Muscle of arm (tissue), 1 donor: ENCODE measurements at regions not wholly inside any gene's neighbourhood (a gene's known extent, or its start where the extent isn't known, plus 50 kb on each side); places are given as distances from the start of the nearest gene placed in this dataset.
"Not testable (repeated sequence)": the region's sequence is repeated elsewhere in the genome, so short reads cannot be mapped to it uniquely, and the experiment has no call there.

Experiments used
- DNase-seq: peaks from one replicate; pipeline ENCODE4 v3.0.0-alpha.2; 2013

GRCh38 chr2:192655916-192656315, 461.2 kb upstream of the TMEFF2 start:
- no peak for DNase-seq

GRCh38 chr2:192645811-192646598, 451.3 kb upstream of the TMEFF2 start:
- no peak for DNase-seq

GRCh38 chr2:192634557-192634956, 439.8 kb upstream of the TMEFF2 start:
- DNase-seq: no peak

GRCh38 chr2:192628017-192628416, 433.3 kb upstream of the TMEFF2 start:
- DNase-seq: no peak

- no peak for DNase-seq
Measured at GRCh38 chr2:192615105-192615504, 420.4 kb upstream of the TMEFF2 start.

GRCh38 chr2:192604295-192604694, 409.6 kb upstream of the TMEFF2 start:
- DNase-seq: no peak

GRCh38 chr2:192598649-192599048, 403.9 kb upstream of the TMEFF2 start:
- DNase-seq: not testable (repeated sequence)

- no peak for DNase-seq
Measured at GRCh38 chr2:192593561-192593960, 398.8 kb upstream of the TMEFF2 start.

- DNase-seq: no peak
Measured at GRCh38 chr2:192591617-192592016, 396.9 kb upstream of the TMEFF2 start.

- DNase-seq: peak; percentile 21
Measured at GRCh38 chr2:192585418-192585817, 390.7 kb upstream of the TMEFF2 start.

- DNase-seq: peak; percentile 53
Measured at GRCh38 chr2:192584976-192585375, 390.2 kb upstream of the TMEFF2 start.

GRCh38 chr2:192579965-192580700, 385.4 kb upstream of the TMEFF2 start:
- no peak for DNase-seq

GRCh38 chr2:192578780-192579179, 384.0 kb upstream of the TMEFF2 start:
- no peak for DNase-seq

GRCh38 chr2:192577706-192578105, 383.0 kb upstream of the TMEFF2 start:
- no peak for DNase-seq

- no peak for DNase-seq
Measured at GRCh38 chr2:192574552-192574951, 379.8 kb upstream of the TMEFF2 start.

- DNase-seq: no peak
Measured at GRCh38 chr2:192571636-192572035, 376.9 kb upstream of the TMEFF2 start.

- DNase-seq: no peak
Measured at GRCh38 chr2:192570788-192571187, 376.1 kb upstream of the TMEFF2 start.

- no peak for DNase-seq
Measured at GRCh38 chr2:192566863-192567262, 372.1 kb upstream of the TMEFF2 start.

GRCh38 chr2:192560326-192560725, 365.6 kb upstream of the TMEFF2 start:
- DNase-seq: no peak

GRCh38 chr2:192559587-192559986, 364.9 kb upstream of the TMEFF2 start:
- no peak for DNase-seq

- no peak for DNase-seq
Measured at GRCh38 chr2:192558637-192559036, 363.9 kb upstream of the TMEFF2 start.

GRCh38 chr2:192555740-192556139, 361.0 kb upstream of the TMEFF2 start:
- DNase-seq: no peak

GRCh38 chr2:192551760-192552159, 357.0 kb upstream of the TMEFF2 start:
- DNase-seq: no peak
